Fibroblast of pulmonary artery (primary cell): ENCODE measurements at regions not wholly inside any gene's neighbourhood (a gene's known extent, or its start where the extent isn't known, plus 50 kb on each side); places are given as distances from the start of the nearest gene placed in this dataset.

Experiments
- DNase-seq: peaks from one replicate; pipeline ENCODE4 v3.0.0-alpha.2; 2010; ENCODE audit warnings: low read depth
- H3K4me3 ChIP-seq: replicated peaks from 2 replicates; pipeline ENCODE4 v1.5.1; 2011; ENCODE audit warnings: low read depth, mild to moderate bottlenecking, control low read depth, low read length, moderate library complexity
- CTCF ChIP-seq: IDR thresholded peaks from 2 replicates; pipeline ENCODE4 v1.5.1; 2011; ENCODE audit warnings: mild to moderate bottlenecking, control low read depth, low read length, inconsistent platforms; ENCODE audit errors: missing control alignments

- no peak for TF ChIP-seq CTCF
- no peak for DNase-seq
- H3K4me3 ChIP-seq = no peak overlapping the region
Observed at GRCh38 chrX:7263961-7264360, 116.0 kb upstream of the PUDP start.

GRCh38 chrX:7263330-7263729 is 115.4 kb upstream of the PUDP start:
- H3K4me3 ChIP-seq = no peak overlapping the region
- no peak for TF ChIP-seq CTCF
- no peak for DNase-seq

- H3K4me3 ChIP-seq = no peak overlapping the region
- no peak for DNase-seq
- no peak for TF ChIP-seq CTCF
Observed at GRCh38 chrX:7262551-7262950, 114.6 kb upstream of the PUDP start.

- DNase-seq = no peak
- no peak for TF ChIP-seq CTCF
Observed at GRCh38 chrX:7261672-7262332, 113.8 kb upstream of the PUDP start.

GRCh38 chrX:7254144-7254543 is 106.2 kb upstream of the PUDP start:
- no peak for DNase-seq
- no peak overlapping the region for H3K4me3 ChIP-seq
- no peak for TF ChIP-seq CTCF

More at GRCh38 chrX:7261672-7262332, 113.8 kb upstream of the PUDP start:
- no peak overlapping the region for H3K4me3 ChIP-seq

GRCh38 chrX:7253565-7253964 is 105.6 kb upstream of the PUDP start:
- TF ChIP-seq CTCF = no peak
- no peak for DNase-seq
- no peak overlapping the region for H3K4me3 ChIP-seq

- TF ChIP-seq CTCF = no peak
- no peak for DNase-seq
- H3K4me3 ChIP-seq = no peak overlapping the region
Observed at GRCh38 chrX:7252013-7252610, 104.2 kb upstream of the PUDP start.
